Testis (tissue), 2 donors: ENCODE measurements at regions not wholly inside any gene's neighbourhood (a gene's known extent, or its start where the extent isn't known, plus 50 kb on each side); places are given as distances from the start of the nearest gene placed in this dataset.

Source experiments
- DNase-seq: peaks from one replicate; pipeline ENCODE4 v3.0.0-alpha.2; 2019
- H3K27ac ChIP-seq, 2 donors: fragments of 200-600 bp; sonication (generic); one replicate each; pipeline ENCODE4 v1.5.1; 2019
- H3K27me3 ChIP-seq: fragments of 200-600 bp; sonication (generic); one replicate; pipeline ENCODE4 v1.5.1; 2019
- H3K36me3 ChIP-seq: fragments of 200-600 bp; sonication (generic); one replicate; pipeline ENCODE4 v1.5.1; 2017; ENCODE audit warnings: low read depth; ENCODE audit errors: missing control alignments
- H3K4me1 ChIP-seq: fragments of 200-600 bp; sonication (generic); one replicate; pipeline ENCODE4 v1.5.1; 2019
- H3K4me3 ChIP-seq, 2 donors: fragments of 200-600 bp; sonication (generic); one replicate each; pipeline ENCODE4 v1.5.1; 2017 to 2019
- H3K9me3 ChIP-seq: fragments of 200-600 bp; sonication (generic); one replicate; pipeline ENCODE4 v1.5.1; 2017
- POLR2A ChIP-seq: fragments of 450-650 bp; IDR thresholded peaks from one replicate; pipeline ENCODE4 v1.6.1; 2017; ENCODE audit warnings: antibody characterized with exemption, mild to moderate bottlenecking, moderate library complexity
- WGBS, 2 donors: methylation state at CpG; one replicate each; pipeline ENCODE4 v1.1.5; 2018; 5-methylcytosine and 5-hydroxymethylcytosine counted together
- intact Hi-C: fragments of 100-400 bp; cut with DNase I; formaldehyde crosslinking; loops from one replicate; pipeline ENCODE4 v1.15.1; 2023; ENCODE audit warnings: low total_unique reads
- TF ChIP-seq, protein P1 (sequence below), 3 experiments: fragments of 450-650 bp in 2 of 3; fragments of 200-600 bp in 1 of 3; sonication (generic) in 1 of 3; IDR thresholded peaks; one replicate each; pipeline ENCODE4 v1.5.1; 2016 to 2019; ENCODE audit warnings: antibody characterized with exemption in 3 of 3, mild to moderate bottlenecking in 2 of 3, moderate library complexity in 1 of 3

- H3K27ac ChIP-seq: no peak overlapping the region
- H3K36me3 ChIP-seq: no peaks in the 10 kb centered on the region
- H3K4me3 ChIP-seq: no peak overlapping the region
- no peaks in the 10 kb centered on the region for H3K27me3 ChIP-seq
- no peaks in the 10 kb centered on the region for H3K9me3 ChIP-seq
- TF ChIP-seq POLR2A: no peak
- TF ChIP-seq, protein P1, sequence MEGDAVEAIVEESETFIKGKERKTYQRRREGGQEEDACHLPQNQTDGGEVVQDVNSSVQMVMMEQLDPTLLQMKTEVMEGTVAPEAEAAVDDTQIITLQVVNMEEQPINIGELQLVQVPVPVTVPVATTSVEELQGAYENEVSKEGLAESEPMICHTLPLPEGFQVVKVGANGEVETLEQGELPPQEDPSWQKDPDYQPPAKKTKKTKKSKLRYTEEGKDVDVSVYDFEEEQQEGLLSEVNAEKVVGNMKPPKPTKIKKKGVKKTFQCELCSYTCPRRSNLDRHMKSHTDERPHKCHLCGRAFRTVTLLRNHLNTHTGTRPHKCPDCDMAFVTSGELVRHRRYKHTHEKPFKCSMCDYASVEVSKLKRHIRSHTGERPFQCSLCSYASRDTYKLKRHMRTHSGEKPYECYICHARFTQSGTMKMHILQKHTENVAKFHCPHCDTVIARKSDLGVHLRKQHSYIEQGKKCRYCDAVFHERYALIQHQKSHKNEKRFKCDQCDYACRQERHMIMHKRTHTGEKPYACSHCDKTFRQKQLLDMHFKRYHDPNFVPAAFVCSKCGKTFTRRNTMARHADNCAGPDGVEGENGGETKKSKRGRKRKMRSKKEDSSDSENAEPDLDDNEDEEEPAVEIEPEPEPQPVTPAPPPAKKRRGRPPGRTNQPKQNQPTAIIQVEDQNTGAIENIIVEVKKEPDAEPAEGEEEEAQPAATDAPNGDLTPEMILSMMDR (IDR thresholded peaks at IDR 0.05): no peak
- H3K4me1 ChIP-seq: no peaks in the 10 kb centered on the region
- 90 to 92% methylated on average over 1 of the region's 1 CpG for WGBS, 2 donors
- intact Hi-C loops: no loop called here
- no peak for DNase-seq
These were observed 958.8 kb upstream of the TMEM132C start for GRCh38 chr12:127308148-127308547.

GRCh38 chr12:127310548-127310947 is 956.4 kb upstream of the TMEM132C start:
- TF ChIP-seq, protein P1 (IDR thresholded peaks at IDR 0.05): no peak
- no peak for TF ChIP-seq POLR2A
- Histone ChIP-seq H3K4me3 (no peak overlapping the region), H3K27me3 (no peaks in the 10 kb centered on the region), H3K36me3 (no peaks in the 10 kb centered on the region), H3K9me3 (no peaks in the 10 kb centered on the region), H3K27ac (no peak overlapping the region), H3K4me1 (no peaks in the 10 kb centered on the region)
- 66 to 74% methylated on average over 4 of the region's 4 CpGs for WGBS, 2 donors
- DNase-seq: no peak
- intact Hi-C loops: no loop called here

- H3K4me3 ChIP-seq: no peak overlapping the region
- H3K27me3 ChIP-seq: no peaks in the 10 kb centered on the region
- TF ChIP-seq POLR2A: no peak
- TF ChIP-seq, protein P1 (IDR thresholded peaks at IDR 0.05): no peak
- no peak overlapping the region for H3K27ac ChIP-seq
- H3K36me3 ChIP-seq: no peaks in the 10 kb centered on the region
- intact Hi-C loops: no loop called here
- no peaks in the 10 kb centered on the region for H3K9me3 ChIP-seq
- WGBS, 2 donors: 77 to 84% methylated on average over 6 of the region's 6 CpGs
- no peaks in the 10 kb centered on the region for H3K4me1 ChIP-seq
- no peak for DNase-seq
These were observed 955.1 kb upstream of the TMEM132C start for GRCh38 chr12:127311720-127312364.

DNA sequence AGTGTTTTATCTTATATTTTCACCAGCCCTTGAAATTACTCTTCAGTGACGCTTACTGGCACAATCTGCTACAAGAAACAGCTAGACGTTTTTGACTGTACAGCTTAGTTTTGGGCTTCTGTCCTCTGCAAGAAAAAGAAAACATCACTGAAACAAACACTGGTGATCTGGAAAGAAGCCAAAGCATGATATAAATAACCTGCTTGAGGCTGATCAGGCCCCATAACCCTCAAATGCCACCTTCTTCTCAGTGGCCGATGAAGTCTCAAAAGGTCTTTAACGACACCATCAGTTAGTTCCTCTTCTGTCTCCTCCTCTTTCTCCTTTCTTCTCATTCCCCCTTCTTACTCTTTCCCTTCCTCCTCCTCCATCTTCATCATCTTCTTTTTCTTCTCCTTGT is 942.3 kb upstream of the TMEM132C start:
- H3K27me3 ChIP-seq: no peaks in the 10 kb centered on the region
- H3K4me1 ChIP-seq: no peaks in the 10 kb centered on the region
- H3K4me3 ChIP-seq: no peak overlapping the region
- no peaks in the 10 kb centered on the region for H3K36me3 ChIP-seq
- no peak overlapping the region for H3K27ac ChIP-seq
- no peak for TF ChIP-seq POLR2A
- TF ChIP-seq, protein P1 (IDR thresholded peaks at IDR 0.05): no peak
- 65 to 68% methylated on average over 4 of the region's 4 CpGs for WGBS, 2 donors
- intact Hi-C loops: no loop called here
- H3K9me3 ChIP-seq: no peaks in the 10 kb centered on the region
- no peak for DNase-seq

DNA sequence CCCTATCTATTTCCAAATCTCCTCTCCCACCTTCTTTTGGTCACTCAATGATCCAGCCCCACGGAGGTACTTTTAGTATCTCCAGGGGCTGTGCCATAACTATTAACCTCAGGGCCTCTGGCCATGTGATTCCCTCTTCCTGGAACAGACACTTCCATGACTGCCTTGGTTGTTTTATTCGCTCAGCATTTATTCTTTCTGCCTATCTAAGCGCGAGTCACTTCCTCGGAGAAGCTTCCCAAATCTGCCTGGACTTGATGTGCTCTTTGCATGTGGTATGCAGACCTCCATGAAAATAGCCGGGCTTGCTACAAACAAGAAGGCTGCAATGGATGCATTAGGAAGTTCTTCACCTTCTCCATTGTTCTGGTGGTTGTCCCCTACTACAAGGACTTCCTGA is 939.0 kb upstream of the TMEM132C start:
- Histone ChIP-seq H3K9me3 (no peaks in the 10 kb centered on the region), H3K36me3 (no peaks in the 10 kb centered on the region), H3K4me1 (no peaks in the 10 kb centered on the region), H3K27ac (no peak overlapping the region), H3K27me3 (no peaks in the 10 kb centered on the region), H3K4me3 (no peak overlapping the region)
- TF ChIP-seq POLR2A: no peak
- TF ChIP-seq, protein P1 (IDR thresholded peaks at IDR 0.05): no peak
- DNase-seq: no peak
- intact Hi-C loops: no loop called here
- WGBS, 2 donors: 89 to 92% methylated on average over 6 of the region's 6 CpGs
